A549 (cell line): ENCODE measurements at regions not wholly inside any gene's neighbourhood (a gene's known extent, or its start where the extent isn't known, plus 50 kb on each side); places are given as distances from the start of the nearest gene placed in this dataset.

Experiments used
- ATAC-seq, 2 experiments: fragments of 200-7000 bp in 1 of 2; fragments of >200 bp in 1 of 2; cut with Nextera tagmentation in 1 of 2; cut with Tn5 transposase in 1 of 2; 3 replicates each; pipeline versions ENCODE4 v1.8.0 to v1.9.1; 2018 to 2020; ENCODE audit warnings: mild to moderate bottlenecking in 1 of 2, moderate library complexity in 1 of 2
- CTCF ChIA-PET: fragments of 300-600 bp; sonication (Branson Sonifier 250); formaldehyde crosslinking; extraction: SDS; loops from one replicate; lab custom pipeline; 2021; ENCODE audit warnings: antibody characterized with exemption, inconsistent platforms; lab: Yijun Ruan, JAX
- POLR2A ChIA-PET: fragments of 350-600 bp; formaldehyde crosslinking; extraction: SDS; loops from one replicate; lab custom pipeline; 2021; ENCODE audit warnings: antibody characterized with exemption, inconsistent platforms; lab: Yijun Ruan, JAX
- DNase-seq, 2 experiments: peaks; one replicate each; pipeline versions ENCODE4 v3.0.0 to v3.0.0-alpha.2; 2011 to 2016; ENCODE audit warnings: low read depth in 1 of 2, low spot score in 1 of 2
- FAIRE-seq: peaks from 2 replicates; lab custom pipeline; 2011; peaks lifted over from hg19 to GRCh38; lab: Jason Lieb, UNC
- H3K27ac ChIP-seq, 2 experiments: fragments of >200 bp; sonication (Bioruptor Twin); formaldehyde crosslinking; 3 replicates each; pipeline ENCODE4 v1.5.1; 2016 to 2017
- H3K4me1 ChIP-seq: fragments of >200 bp; sonication (Bioruptor Twin); formaldehyde crosslinking; 3 replicates; pipeline ENCODE4 v1.6.1; 2016
- H3K4me2 ChIP-seq: fragments of >200 bp; sonication (Bioruptor Twin); formaldehyde crosslinking; 3 replicates; pipeline ENCODE4 v1.6.1; 2016
- H3K4me3 ChIP-seq: fragments of >200 bp; sonication (Bioruptor Twin); formaldehyde crosslinking; 3 replicates; pipeline ENCODE4 v1.5.1; 2016
- H3K9me3 ChIP-seq: fragments of >200 bp; sonication (Bioruptor Twin); formaldehyde crosslinking; 3 replicates; pipeline ENCODE4 v1.6.1; 2016
- BHLHE40 ChIP-seq: IDR thresholded peaks from 2 replicates; pipeline ENCODE4 v1.6.1; 2012; ENCODE audit warnings: low read depth, low read length, inconsistent platforms
- CBX2 ChIP-seq: fragments of 200-600 bp; sonication (generic); IDR thresholded peaks from 2 replicates; pipeline ENCODE4 v1.6.1; 2016; ENCODE audit warnings: low read depth, mild to moderate bottlenecking, borderline replicate concordance
- CBX8 ChIP-seq: fragments of 200-600 bp; sonication (generic); IDR thresholded peaks from 2 replicates; pipeline ENCODE4 v1.6.1; 2016
- EHF ChIP-seq: fragments of 250-450 bp; sonication (Bioruptor Pico); IDR thresholded peaks from 2 replicates; pipeline ENCODE4 v1.5.0; 2020; ENCODE audit warnings: mild to moderate bottlenecking
- EHMT2 ChIP-seq: fragments of 200-600 bp; sonication (generic); IDR thresholded peaks from 2 replicates; pipeline ENCODE4 v1.6.1; 2016; ENCODE audit warnings: antibody characterized with exemption, low read depth, mild to moderate bottlenecking, moderate library complexity
- ESRRA ChIP-seq: fragments of 150-350 bp; IDR thresholded peaks from 2 replicates; pipeline ENCODE4 v1.6.1; 2014; ENCODE audit warnings: mild to moderate bottlenecking, low read length, borderline replicate concordance
- FOSB ChIP-seq: fragments of 250-450 bp; sonication (Bioruptor Pico); IDR thresholded peaks from 2 replicates; pipeline ENCODE4 v1.5.0; 2020; ENCODE audit warnings: mild to moderate bottlenecking, moderate library complexity
- FOSL2 ChIP-seq, 2 experiments: fragments of 450-650 bp in 1 of 2; fragments of >200 bp in 1 of 2; sonication (Bioruptor Twin) in 1 of 2; formaldehyde crosslinking; IDR thresholded peaks; 2 replicates each; pipeline versions ENCODE4 v1.5.0 to v1.6.1; 2016 to 2020; ENCODE audit warnings: mild to moderate bottlenecking in 1 of 2, moderate library complexity in 1 of 2
- GATA3 ChIP-seq: IDR thresholded peaks from 2 replicates; pipeline ENCODE4 v1.6.1; 2012; ENCODE audit warnings: borderline replicate concordance
- HDAC2 ChIP-seq: fragments of 200-600 bp; sonication (generic); IDR thresholded peaks from 2 replicates; pipeline ENCODE4 v1.6.1; 2016
- HOXA7 ChIP-seq: fragments of 250-450 bp; sonication (Bioruptor Pico); IDR thresholded peaks from 2 replicates; pipeline ENCODE4 v1.5.0; 2020; ENCODE audit warnings: mild to moderate bottlenecking, moderate library complexity
- HOXB5 ChIP-seq: fragments of 250-450 bp; sonication (Bioruptor Pico); IDR thresholded peaks from 2 replicates; pipeline ENCODE4 v1.5.0; 2020; ENCODE audit warnings: mild to moderate bottlenecking, moderate library complexity
- JUN ChIP-seq, 2 experiments: fragments of >200 bp; sonication (Bioruptor Twin); formaldehyde crosslinking; IDR thresholded peaks; 2 replicates in 1 of 2; 3 replicates in 1 of 2; pipeline ENCODE4 v1.6.1; 2016 to 2017
- JUNB ChIP-seq: fragments of >200 bp; sonication (Bioruptor Twin); formaldehyde crosslinking; IDR thresholded peaks from 2 replicates; pipeline ENCODE4 v1.6.1; 2016
- KDM5A ChIP-seq: fragments of 200-600 bp; sonication (generic); IDR thresholded peaks from 2 replicates; pipeline ENCODE4 v1.6.1; 2016; ENCODE audit warnings: antibody characterized with exemption, mild to moderate bottlenecking
- MAFK ChIP-seq: fragments of 450-650 bp; IDR thresholded peaks from 2 replicates; pipeline ENCODE4 v1.6.1; 2014; ENCODE audit not compliant: partially characterized antibody
- MYC ChIP-seq: IDR thresholded peaks from 2 replicates; pipeline ENCODE4 v1.6.1; 2012; ENCODE audit warnings: mild to moderate bottlenecking, inconsistent platforms, low read length, improper control_type of control experiment, borderline replicate concordance
- NPAS2 ChIP-seq: fragments of 250-450 bp; sonication (Bioruptor Pico); IDR thresholded peaks from 2 replicates; pipeline ENCODE4 v1.8.0; 2022; ENCODE audit warnings: mild to moderate bottlenecking, moderate library complexity, borderline replicate concordance
- PHF8 ChIP-seq: fragments of 200-600 bp; sonication (generic); IDR thresholded peaks from 2 replicates; pipeline ENCODE4 v1.6.1; 2016; ENCODE audit warnings: low read depth, mild to moderate bottlenecking, antibody characterized with exemption, moderate library complexity, borderline replicate concordance
- POLR2A ChIP-seq: IDR thresholded peaks from 2 replicates; pipeline ENCODE4 v1.6.1; 2012; ENCODE audit warnings: mild to moderate bottlenecking, low read length
- RARB ChIP-seq: fragments of 250-450 bp; sonication (Bioruptor Pico); IDR thresholded peaks from 2 replicates; pipeline ENCODE4 v1.8.0; 2021; ENCODE audit warnings: mild to moderate bottlenecking, moderate library complexity
- SMC3 ChIP-seq: fragments of >200 bp; sonication (Bioruptor Twin); formaldehyde crosslinking; IDR thresholded peaks from 3 replicates; pipeline ENCODE4 v1.6.1; 2018; ENCODE audit warnings: inconsistent platforms
- SREBF2 ChIP-seq: fragments of 450-650 bp; IDR thresholded peaks from 2 replicates; pipeline ENCODE4 v1.6.1; 2014; ENCODE audit warnings: mild to moderate bottlenecking, moderate library complexity
- ZSCAN20 ChIP-seq: fragments of 250-450 bp; sonication (Bioruptor Pico); IDR thresholded peaks from 2 replicates; pipeline ENCODE4 v1.8.0; 2022; ENCODE audit warnings: mild to moderate bottlenecking, moderate library complexity
- WGBS: methylation state at CpG from one replicate; pipeline ENCODE4 v1.1.6; 2017; ENCODE audit errors: missing lambda C conversion rate; 5-methylcytosine and 5-hydroxymethylcytosine counted together
- TF ChIP-seq, protein P1 (sequence below): IDR thresholded peaks from 2 replicates; pipeline ENCODE4 v1.6.1; 2012
- TF ChIP-seq, protein P2 (sequence below): IDR thresholded peaks from 2 replicates; pipeline ENCODE4 v1.6.1; 2012; ENCODE audit warnings: low read depth, borderline replicate concordance
- TF ChIP-seq, protein P3 (sequence below): fragments of >200 bp; sonication (Bioruptor Twin); formaldehyde crosslinking; IDR thresholded peaks from 2 replicates; pipeline ENCODE4 v1.6.1; 2016
- TF ChIP-seq, protein P4 (sequence below): fragments of >200 bp; sonication (Bioruptor Twin); formaldehyde crosslinking; IDR thresholded peaks from 3 replicates; pipeline ENCODE4 v1.5.1; 2016

DNA sequence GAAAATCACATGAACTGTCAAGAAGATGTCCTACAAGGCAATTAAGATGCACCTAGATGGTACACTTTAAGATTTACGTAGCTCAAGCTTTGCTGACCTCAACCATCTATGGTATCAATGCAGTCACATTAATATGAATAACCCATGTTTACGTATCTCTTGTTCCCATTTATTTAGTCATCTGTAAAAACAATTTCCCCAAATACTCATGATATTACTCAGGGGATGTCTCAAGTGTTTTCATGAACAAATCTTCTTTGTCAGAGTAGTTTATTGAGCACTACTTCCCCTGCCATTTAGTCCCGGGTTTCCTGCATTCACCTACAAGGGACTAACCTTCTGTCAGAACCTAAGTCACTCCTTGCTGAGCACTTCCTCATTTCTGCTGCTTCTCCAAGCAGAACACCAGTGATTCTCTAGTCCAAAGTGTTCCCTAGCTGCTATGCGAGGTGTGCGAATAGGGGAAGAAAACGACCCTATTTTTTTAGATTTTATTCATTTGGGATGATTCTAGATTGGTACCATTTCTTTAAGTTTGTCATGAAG lies 554.3 kb upstream of the LRRC4C start:
- H3K27ac ChIP-seq = no peak overlapping the region
- FAIRE-seq (no peak), ATAC-seq (no peak), DNase-seq (no peak)
- no peak overlapping the region for H3K4me2 ChIP-seq
- ChIA-PET POLR2A (no interaction called here), CTCF (no interaction called here)
- no peak overlapping the region for H3K4me3 ChIP-seq
- H3K4me1 ChIP-seq = no peaks in the 10 kb centered on the region
- TF ChIP-seq HOXA7 (CRISPR knock-in tag) (no peak), HOXB5 (CRISPR knock-in tag) (no peak), ESRRA (no peak), JUNB (no peak)
- no peaks in the 10 kb centered on the region for H3K9me3 ChIP-seq
- WGBS = 6% methylated on average over 6 of the region's 6 CpGs

DNA sequence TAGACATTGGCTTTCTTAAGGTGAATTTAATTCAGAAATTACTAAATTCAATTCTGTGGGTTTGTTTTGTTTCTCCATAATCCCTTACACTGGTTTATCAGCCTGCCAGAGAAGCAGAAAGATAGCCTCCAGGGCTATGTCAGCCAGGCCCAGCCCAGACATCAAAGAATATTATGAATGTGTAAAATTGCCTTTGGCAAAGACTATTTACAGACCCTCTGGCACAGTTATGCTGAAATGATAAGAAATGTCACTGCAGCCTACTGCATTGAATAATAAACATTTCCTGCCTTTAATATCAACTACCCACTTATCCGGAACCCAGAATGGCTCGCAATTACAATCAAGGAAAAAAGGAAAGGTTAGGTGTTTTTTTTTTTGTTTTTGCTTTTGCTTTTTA lies 562.5 kb upstream of the LRRC4C start:
- ATAC-seq (no peak), FAIRE-seq (no peak), DNase-seq (no peak)
- H3K4me1 ChIP-seq = no peaks in the 10 kb centered on the region
- 41% methylated on average over 2 of the region's 2 CpGs for WGBS
- ChIA-PET POLR2A (no interaction called here), CTCF (no interaction called here)
- no peaks in the 10 kb centered on the region for H3K9me3 ChIP-seq
- no peak overlapping the region for H3K27ac ChIP-seq
- no peak overlapping the region for H3K4me3 ChIP-seq
- no peak overlapping the region for H3K4me2 ChIP-seq
- TF ChIP-seq, protein P1, sequence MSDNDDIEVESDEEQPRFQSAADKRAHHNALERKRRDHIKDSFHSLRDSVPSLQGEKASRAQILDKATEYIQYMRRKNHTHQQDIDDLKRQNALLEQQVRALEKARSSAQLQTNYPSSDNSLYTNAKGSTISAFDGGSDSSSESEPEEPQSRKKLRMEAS = no peak
- TF ChIP-seq EHF = no peak
- no peak for TF ChIP-seq GATA3
- TF ChIP-seq HOXA7 (CRISPR knock-in tag) = no peak
- no peak for TF ChIP-seq NPAS2

DNA sequence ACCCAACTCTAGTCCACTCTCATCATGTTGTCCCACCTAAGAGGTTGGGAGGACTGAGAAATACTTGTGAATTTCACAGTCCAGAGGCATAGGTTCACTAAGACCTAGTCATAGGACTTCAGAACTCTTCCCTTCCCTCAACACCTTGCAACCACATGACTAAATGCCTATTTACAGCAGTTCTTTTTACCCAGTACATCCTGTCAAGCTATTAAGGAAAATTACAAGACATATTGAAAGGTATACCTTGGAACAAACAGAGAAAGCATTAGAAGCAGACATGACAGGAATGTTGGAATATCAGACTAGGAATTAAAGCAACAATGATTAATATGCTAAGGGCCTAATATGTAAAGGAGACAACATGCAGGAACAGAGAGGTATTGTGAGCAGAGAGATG lies 563.8 kb upstream of the LRRC4C start:
- H3K27ac ChIP-seq = no peak overlapping the region
- ChIA-PET POLR2A (no interaction called here), CTCF (interaction anchor here (0.9 kb wide), 1 partner anchor 1255 kb away, joined by 3 read pairs; no protein-coding TSS in a partner anchor)
- TF ChIP-seq, protein P1 = no peak
- TF ChIP-seq JUN (IDR thresholded peaks at IDR 0.05) = no peak
- no peak for TF ChIP-seq JUNB
- TF ChIP-seq SMC3 = no peak
- TF ChIP-seq, protein P2, sequence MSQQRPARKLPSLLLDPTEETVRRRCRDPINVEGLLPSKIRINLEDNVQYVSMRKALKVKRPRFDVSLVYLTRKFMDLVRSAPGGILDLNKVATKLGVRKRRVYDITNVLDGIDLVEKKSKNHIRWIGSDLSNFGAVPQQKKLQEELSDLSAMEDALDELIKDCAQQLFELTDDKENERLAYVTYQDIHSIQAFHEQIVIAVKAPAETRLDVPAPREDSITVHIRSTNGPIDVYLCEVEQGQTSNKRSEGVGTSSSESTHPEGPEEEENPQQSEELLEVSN = no peak
- no peak for TF ChIP-seq POLR2A
- TF ChIP-seq FOSL2 (IDR thresholded peaks at IDR 0.05) = no peak
- no peak for TF ChIP-seq FOSL2 (CRISPR knock-in tag; IDR thresholded peaks at IDR 0.05)
- no peak for TF ChIP-seq NPAS2
- no peak for TF ChIP-seq EHF
- TF ChIP-seq, protein P3, sequence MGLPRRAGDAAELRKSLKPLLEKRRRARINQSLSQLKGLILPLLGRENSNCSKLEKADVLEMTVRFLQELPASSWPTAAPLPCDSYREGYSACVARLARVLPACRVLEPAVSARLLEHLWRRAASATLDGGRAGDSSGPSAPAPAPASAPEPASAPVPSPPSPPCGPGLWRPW = no peak
- no peak for TF ChIP-seq MYC
- no peak for TF ChIP-seq RARB (CRISPR knock-in tag)
- TF ChIP-seq GATA3 = no peak
- TF ChIP-seq PHF8 = no peak
- TF ChIP-seq MAFK = no peak
- no peak for TF ChIP-seq ESRRA
- no peak for TF ChIP-seq BHLHE40
- DNase-seq (no peak), FAIRE-seq (no peak), ATAC-seq (no peak)
- no peak overlapping the region for H3K4me3 ChIP-seq
- H3K4me1 ChIP-seq = no peaks in the 10 kb centered on the region
- no peaks in the 10 kb centered on the region for H3K9me3 ChIP-seq
- H3K4me2 ChIP-seq = no peak overlapping the region

DNA sequence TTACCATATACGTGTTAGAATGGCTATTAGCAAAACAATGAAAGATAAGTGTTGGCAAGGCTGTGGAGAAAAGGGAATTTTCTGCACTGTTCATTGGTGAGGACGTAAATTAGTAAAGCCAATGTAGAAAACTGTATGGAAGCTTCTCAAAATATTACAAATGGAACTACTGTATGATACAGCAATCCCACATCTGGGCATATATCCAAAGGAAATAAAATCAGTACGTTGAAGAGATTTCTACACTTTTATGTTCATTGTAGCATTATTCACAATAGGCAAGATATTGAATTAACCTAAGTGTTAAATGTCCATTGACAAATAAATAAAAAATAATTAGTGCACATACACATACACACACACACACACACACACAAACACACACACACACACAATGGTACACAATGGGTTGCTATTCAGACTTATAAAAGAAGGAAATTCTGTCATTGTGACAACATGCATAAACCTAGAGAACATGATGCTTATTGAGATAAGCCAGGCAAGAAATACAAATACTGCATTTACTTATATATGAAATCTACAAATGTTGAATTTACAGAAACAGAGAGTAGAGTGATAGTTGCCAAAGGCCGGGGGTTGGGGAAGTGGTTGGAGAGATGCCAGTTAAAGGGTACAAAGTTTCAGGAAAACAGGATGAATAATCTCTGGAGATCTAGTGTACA lies 565.8 kb upstream of the LRRC4C start:
- H3K9me3 ChIP-seq = no peaks in the 10 kb centered on the region
- DNase-seq = no peak
- no peak overlapping the region for H3K4me3 ChIP-seq
- ChIA-PET POLR2A (no interaction called here), CTCF (no interaction called here)
- no peak overlapping the region for H3K27ac ChIP-seq
- WGBS = under 1% methylated on average over 4 of the region's 4 CpGs
- H3K4me2 ChIP-seq = no peak overlapping the region
- ATAC-seq = no peak
- FAIRE-seq = no peak
- H3K4me1 ChIP-seq = no peaks in the 10 kb centered on the region
- TF ChIP-seq EHF (no peak), SMC3 (no peak), CBX2 (no peak), ZSCAN20 (CRISPR knock-in tag) (no peak), FOSB (CRISPR knock-in tag) (no peak), SREBF2 (no peak), HDAC2 (no peak), EHMT2 (no peak), CBX8 (no peak), MYC (no peak), FOSL2 (IDR thresholded peaks at IDR 0.05) (no peak), FOSL2 (CRISPR knock-in tag; IDR thresholded peaks at IDR 0.05) (no peak), KDM5A (no peak)
- TF ChIP-seq, protein P4, sequence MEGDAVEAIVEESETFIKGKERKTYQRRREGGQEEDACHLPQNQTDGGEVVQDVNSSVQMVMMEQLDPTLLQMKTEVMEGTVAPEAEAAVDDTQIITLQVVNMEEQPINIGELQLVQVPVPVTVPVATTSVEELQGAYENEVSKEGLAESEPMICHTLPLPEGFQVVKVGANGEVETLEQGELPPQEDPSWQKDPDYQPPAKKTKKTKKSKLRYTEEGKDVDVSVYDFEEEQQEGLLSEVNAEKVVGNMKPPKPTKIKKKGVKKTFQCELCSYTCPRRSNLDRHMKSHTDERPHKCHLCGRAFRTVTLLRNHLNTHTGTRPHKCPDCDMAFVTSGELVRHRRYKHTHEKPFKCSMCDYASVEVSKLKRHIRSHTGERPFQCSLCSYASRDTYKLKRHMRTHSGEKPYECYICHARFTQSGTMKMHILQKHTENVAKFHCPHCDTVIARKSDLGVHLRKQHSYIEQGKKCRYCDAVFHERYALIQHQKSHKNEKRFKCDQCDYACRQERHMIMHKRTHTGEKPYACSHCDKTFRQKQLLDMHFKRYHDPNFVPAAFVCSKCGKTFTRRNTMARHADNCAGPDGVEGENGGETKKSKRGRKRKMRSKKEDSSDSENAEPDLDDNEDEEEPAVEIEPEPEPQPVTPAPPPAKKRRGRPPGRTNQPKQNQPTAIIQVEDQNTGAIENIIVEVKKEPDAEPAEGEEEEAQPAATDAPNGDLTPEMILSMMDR = no peak
